Effector memory CD8-positive, alpha-beta T cell (primary cell): ENCODE measurements at regions not wholly inside any gene's neighbourhood (a gene's known extent, or its start where the extent isn't known, plus 50 kb on each side); places are given as distances from the start of the nearest gene placed in this dataset.

Source experiments
- ATAC-seq: fragments of 150-1000 bp; cut with Tn5 transposase; replicated peaks from 2 replicates; pipeline ENCODE4 v1.10.0; 2021; ENCODE audit warnings: mild to moderate bottlenecking, moderate library complexity
- DNase-seq, 3 experiments: peaks; one replicate each; pipeline ENCODE4 v3.0.0; 2021
- H3K27ac Mint-ChIP-seq, 2 donors: one replicate each; pipeline ENCODE4 v1.8.0; 2022; ENCODE audit warnings: mild to moderate bottlenecking in 2 of 2, mixed read lengths in 2 of 2, moderate library complexity in 2 of 2
- H3K27me3 Mint-ChIP-seq, 2 donors: one replicate each; pipeline ENCODE4 v1.8.0; 2022; ENCODE audit warnings: mixed read lengths in 2 of 2
- H3K36me3 Mint-ChIP-seq: one replicate; pipeline ENCODE4 v1.8.0; 2022; ENCODE audit warnings: mild to moderate bottlenecking, moderate library complexity, mixed read lengths; ENCODE audit not compliant: insufficient read depth
- H3K4me1 Mint-ChIP-seq, 2 donors: one replicate each; pipeline ENCODE4 v1.8.0; 2022; ENCODE audit warnings: low read depth in 2 of 2, mixed read lengths in 2 of 2
- H3K4me3 Mint-ChIP-seq, 2 donors: one replicate each; pipeline ENCODE4 v1.8.0; 2022; ENCODE audit warnings: mild to moderate bottlenecking in 2 of 2, mixed read lengths in 2 of 2, moderate library complexity in 2 of 2
- H3K9me3 Mint-ChIP-seq, 2 donors: one replicate each; pipeline ENCODE4 v1.8.0; 2022; ENCODE audit warnings: mixed read lengths in 2 of 2

DNA sequence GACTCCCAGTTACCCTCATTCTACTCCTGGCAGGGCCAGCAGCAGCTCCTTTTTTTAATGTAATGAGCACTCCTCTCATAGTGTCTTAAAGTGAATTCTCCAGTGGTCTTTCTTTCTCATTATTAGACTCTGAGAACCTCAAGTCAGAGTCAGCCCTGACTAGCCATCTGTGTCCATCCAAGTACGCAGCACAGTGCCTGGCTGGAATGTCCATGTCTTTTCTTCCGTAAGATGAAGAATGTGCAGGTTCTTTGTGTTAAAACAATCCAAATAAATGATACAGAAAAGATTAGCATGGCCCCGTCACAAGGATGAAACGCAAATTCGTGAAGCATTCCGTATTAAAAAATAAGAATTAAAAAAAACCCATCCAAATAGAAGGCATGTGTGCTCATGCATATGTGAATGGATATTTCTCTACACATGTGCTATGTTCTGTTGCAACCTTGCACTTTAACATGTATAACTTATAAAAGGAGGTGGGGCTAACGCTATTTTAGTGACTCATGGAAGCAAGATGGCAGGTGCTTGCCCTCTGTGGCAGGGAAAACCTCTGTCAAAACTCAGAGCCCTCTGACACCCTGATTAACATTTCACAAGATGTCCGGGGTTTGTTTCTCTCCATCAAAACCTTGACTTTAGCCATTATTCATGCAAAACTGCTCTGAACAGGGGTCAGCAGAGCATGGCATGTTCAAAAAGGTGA, 170.7 kb upstream of the TOPAZ1 start:
- Mint-ChIP-seq H3K27me3 (peaks cover 52 to 84% of the 10 kb centered on the region in 2 donors), H3K36me3 (no peaks in the 10 kb centered on the region), H3K27ac (no peak overlapping the region), H3K9me3 (no peaks in the 10 kb centered on the region), H3K4me3 (no peak overlapping the region), H3K4me1 (no peaks in the 10 kb centered on the region)
- DNase-seq (no peak), ATAC-seq (no peak)

DNA sequence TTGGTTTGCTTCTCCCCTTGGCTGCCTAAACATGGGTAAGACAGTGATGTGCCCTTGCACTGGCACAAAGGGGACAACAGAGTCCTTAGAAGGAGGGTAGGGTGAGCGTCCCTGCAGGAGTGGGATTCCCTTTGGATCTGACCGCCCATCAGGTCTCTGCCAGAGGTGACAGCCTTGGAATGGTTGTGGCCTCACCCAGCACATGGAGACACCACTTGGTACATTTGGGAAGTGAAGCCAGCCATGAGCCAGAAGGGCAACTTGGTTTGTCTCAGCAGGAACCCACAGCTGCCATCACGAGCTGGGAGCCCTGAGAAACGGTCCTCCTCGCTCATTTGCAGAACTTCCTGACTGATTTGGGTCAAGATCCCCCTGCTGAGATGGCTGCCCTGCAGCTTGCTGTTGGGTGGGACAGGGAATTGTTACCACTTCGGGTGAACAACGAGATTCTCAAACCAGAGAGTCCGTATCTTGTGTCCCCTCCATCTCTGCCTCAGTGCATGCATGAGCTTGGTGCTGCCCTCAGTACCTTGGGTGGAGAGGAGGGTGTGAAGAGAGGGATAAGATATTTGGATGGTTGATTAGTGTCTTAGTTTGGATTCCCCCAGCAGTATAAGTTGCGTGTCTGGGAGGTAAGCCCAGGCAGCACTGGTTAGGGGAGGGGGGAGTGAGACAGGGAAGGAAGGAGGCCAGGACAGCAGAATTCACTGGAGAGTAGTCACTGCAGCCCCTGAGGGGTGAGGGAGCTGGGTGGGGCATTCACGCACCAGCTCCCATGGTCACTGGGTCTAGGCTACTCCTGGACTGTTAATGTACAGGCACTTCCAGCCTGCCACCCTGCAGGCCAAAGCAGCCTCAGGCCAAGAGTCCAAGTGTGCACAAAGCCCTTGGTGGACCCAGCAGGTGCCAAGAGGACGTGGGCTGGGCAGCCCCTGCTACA, 168.8 kb upstream of the TOPAZ1 start:
- H3K27ac Mint-ChIP-seq: no peak overlapping the region
- H3K4me1 Mint-ChIP-seq: no peaks in the 10 kb centered on the region
- H3K4me3 Mint-ChIP-seq: no peak overlapping the region
- ATAC-seq: no peak
- no peaks in the 10 kb centered on the region for H3K9me3 Mint-ChIP-seq
- no peak for DNase-seq
- peaks cover 48 to 71% of the 10 kb centered on the region in 2 donors for H3K27me3 Mint-ChIP-seq
- H3K36me3 Mint-ChIP-seq: no peaks in the 10 kb centered on the region

GRCh38 chr3:44074181-44074580, 167.5 kb upstream of the TOPAZ1 start:
- peaks cover 44 to 62% of the 10 kb centered on the region in 2 donors for H3K27me3 Mint-ChIP-seq
- no peaks in the 10 kb centered on the region for H3K4me1 Mint-ChIP-seq
- ATAC-seq: no peak
- H3K4me3 Mint-ChIP-seq: no peak overlapping the region
- no peak for DNase-seq
- H3K9me3 Mint-ChIP-seq: no peaks in the 10 kb centered on the region
- no peaks in the 10 kb centered on the region for H3K36me3 Mint-ChIP-seq
- H3K27ac Mint-ChIP-seq: no peak overlapping the region

DNA sequence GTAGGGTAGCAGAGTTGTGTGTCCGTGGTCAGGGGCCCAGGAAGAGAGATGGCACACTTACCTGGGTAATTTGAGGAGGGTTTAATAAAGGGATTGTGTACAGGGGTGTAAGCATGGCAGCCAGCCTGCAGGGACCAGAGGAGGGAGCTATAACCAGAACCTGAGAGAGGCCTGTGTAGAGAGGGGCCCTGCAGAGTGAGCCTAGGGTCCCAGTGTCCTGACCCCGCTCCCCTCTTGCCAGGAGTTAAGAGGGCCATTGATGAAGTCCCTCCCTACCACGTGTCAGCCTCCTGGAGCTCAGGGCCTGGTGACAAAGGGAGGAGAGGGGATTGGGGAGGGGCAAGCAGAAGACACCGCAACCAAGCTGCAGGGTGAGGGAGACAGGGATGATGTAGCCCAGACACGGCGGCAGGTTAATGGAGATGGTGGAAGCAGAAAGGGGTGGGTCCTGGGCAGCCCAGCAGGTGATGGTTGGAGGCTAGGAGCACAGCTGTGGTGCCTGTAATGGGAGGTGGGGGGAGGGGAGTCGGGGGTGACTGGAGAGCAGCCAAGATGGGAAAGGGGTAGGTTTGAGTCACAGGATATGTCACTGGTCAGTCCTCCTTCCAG, 165.4 kb upstream of the TOPAZ1 start:
- Mint-ChIP-seq H3K27ac (peak overlapping the region in 1 of 2 donors; percentile 61), H3K4me3 (no peak overlapping the region), H3K9me3 (no peaks in the 10 kb centered on the region), H3K27me3 (peaks cover 34 to 46% of the 10 kb centered on the region in 2 donors), H3K4me1 (no peaks in the 10 kb centered on the region), H3K36me3 (no peaks in the 10 kb centered on the region)
- ATAC-seq (no peak), DNase-seq (no peak)

DNA sequence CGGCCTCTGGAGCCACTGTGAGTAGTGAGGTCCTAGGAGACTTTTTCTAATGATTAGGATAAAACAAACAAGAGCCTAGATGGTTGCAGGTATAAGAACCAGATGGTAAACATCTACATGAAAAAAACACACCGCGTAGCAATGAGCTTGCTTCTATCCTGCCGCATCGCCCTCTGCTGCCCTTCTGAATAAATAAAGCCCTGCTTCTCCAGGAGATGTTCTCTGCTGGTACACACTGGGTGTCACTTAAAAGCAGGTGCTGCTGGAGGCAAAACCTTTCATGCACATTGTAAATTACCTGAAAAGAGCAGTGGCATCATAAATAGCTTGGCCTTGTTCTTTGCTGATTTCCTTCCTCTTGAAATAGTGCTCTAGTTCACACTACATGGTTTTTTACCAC, 164.4 kb upstream of the TOPAZ1 start:
- Mint-ChIP-seq H3K27ac (no peak overlapping the region), H3K9me3 (no peaks in the 10 kb centered on the region), H3K4me3 (no peak overlapping the region), H3K4me1 (no peaks in the 10 kb centered on the region), H3K27me3 (peaks cover 32 to 37% of the 10 kb centered on the region in 2 donors), H3K36me3 (no peaks in the 10 kb centered on the region)
- no peak for ATAC-seq
- no peak for DNase-seq

GRCh38 chr3:44078863-44079262, 162.8 kb upstream of the TOPAZ1 start:
- Mint-ChIP-seq H3K9me3 (no peaks in the 10 kb centered on the region), H3K27me3 (peaks cover 20 to 29% of the 10 kb centered on the region in 2 donors), H3K27ac (no peak overlapping the region), H3K4me1 (no peaks in the 10 kb centered on the region), H3K4me3 (no peak overlapping the region), H3K36me3 (no peaks in the 10 kb centered on the region)
- no peak for DNase-seq
- ATAC-seq: no peak

DNA sequence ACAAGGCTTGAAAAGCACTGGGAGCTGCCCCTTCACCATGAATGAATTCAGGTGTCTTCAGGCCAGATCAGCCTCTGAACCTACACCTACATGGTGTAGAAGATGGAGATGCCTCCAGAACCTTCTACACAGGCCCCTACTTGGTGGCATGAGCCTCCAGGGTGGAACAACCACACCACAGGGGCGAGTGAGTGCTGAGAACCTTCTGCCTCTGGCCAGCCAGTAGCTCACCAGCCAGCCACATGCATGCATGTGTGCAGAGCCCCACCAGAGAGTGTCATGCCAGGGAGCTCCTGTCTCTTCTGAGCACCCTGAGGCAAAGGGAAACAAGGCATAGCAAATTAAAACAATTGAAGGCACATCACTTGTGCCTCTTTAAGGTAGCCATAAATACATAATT, 161.8 kb upstream of the TOPAZ1 start:
- Mint-ChIP-seq H3K27me3 (peaks cover 13 to 19% of the 10 kb centered on the region in 2 donors), H3K27ac (no peak overlapping the region), H3K9me3 (no peaks in the 10 kb centered on the region), H3K36me3 (no peaks in the 10 kb centered on the region), H3K4me1 (no peaks in the 10 kb centered on the region), H3K4me3 (no peak overlapping the region)
- no peak for DNase-seq
- ATAC-seq: no peak

DNA sequence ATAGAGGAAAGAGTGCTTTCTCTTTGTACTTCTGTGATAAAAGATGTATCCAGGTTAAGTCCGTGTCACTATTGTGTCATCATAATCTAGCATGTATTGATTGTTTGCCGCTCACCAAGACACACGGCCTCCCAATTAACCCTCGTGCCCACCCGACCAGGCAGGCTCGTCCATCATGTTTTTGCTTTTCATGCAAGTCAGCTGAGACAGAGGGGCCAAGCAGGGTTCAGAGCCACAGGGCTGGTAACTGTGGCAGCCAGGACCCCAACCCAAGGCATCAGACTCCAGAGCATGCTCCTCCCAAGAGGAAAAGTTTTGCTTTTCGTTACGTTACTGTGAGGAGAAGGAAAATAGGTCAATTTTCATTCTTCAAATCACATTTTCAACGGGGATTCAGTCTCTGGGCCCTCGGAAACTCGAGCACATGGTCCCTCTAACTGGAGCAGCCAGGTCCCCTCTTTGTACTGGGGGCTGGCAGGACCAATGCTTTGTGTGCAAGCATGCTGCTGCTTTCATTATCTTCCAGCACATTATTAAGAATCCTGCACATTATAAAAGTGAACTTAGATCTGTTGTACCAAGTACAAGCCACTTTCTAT, 161.1 kb upstream of the TOPAZ1 start:
- H3K9me3 Mint-ChIP-seq: no peaks in the 10 kb centered on the region
- no peak overlapping the region for H3K27ac Mint-ChIP-seq
- no peaks in the 10 kb centered on the region for H3K4me1 Mint-ChIP-seq
- H3K36me3 Mint-ChIP-seq: no peaks in the 10 kb centered on the region
- no peak for ATAC-seq
- peaks cover 6 to 13% of the 10 kb centered on the region in 2 donors for H3K27me3 Mint-ChIP-seq
- H3K4me3 Mint-ChIP-seq: no peak overlapping the region
- no peak for DNase-seq

GRCh38 chr3:44090036-44090435, 151.7 kb upstream of the TOPAZ1 start:
- H3K27me3 Mint-ChIP-seq: peaks cover 41 to 48% of the 10 kb centered on the region in 2 donors
- DNase-seq (no peak), ATAC-seq (no peak)
- H3K4me1 Mint-ChIP-seq: no peaks in the 10 kb centered on the region
- H3K27ac Mint-ChIP-seq: no peak overlapping the region
- H3K36me3 Mint-ChIP-seq: no peaks in the 10 kb centered on the region
- H3K9me3 Mint-ChIP-seq: no peaks in the 10 kb centered on the region
- H3K4me3 Mint-ChIP-seq: no peak overlapping the region

DNA sequence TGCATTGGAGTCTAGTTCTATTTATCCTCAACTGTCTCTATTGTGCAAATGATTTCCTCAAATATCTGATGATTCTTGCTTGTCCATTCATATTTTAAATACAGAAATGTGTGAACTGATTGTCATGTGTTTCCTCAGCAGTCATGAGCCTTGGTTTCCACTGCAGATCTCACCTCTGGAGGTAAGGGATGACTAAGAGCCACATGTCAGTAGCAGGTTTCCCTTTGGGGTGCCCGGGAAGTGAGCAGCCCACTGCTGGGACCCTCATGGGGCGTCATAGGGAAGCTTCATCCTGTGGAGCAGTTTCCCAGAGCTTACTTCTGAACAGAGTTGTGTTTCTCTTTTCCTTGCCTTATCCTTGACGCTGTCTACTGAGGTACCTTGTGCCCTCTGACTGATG, 149.2 kb upstream of the TOPAZ1 start:
- H3K27ac Mint-ChIP-seq: no peak overlapping the region
- DNase-seq (no peak), ATAC-seq (no peak)
- H3K4me3 Mint-ChIP-seq: no peak overlapping the region
- H3K36me3 Mint-ChIP-seq: no peaks in the 10 kb centered on the region
- peaks cover 50 to 59% of the 10 kb centered on the region in 2 donors for H3K27me3 Mint-ChIP-seq
- no peaks in the 10 kb centered on the region for H3K4me1 Mint-ChIP-seq
- no peaks in the 10 kb centered on the region for H3K9me3 Mint-ChIP-seq

GRCh38 chr3:44093531-44093930, 148.2 kb upstream of the TOPAZ1 start:
- H3K9me3 Mint-ChIP-seq: no peaks in the 10 kb centered on the region
- no peak overlapping the region for H3K27ac Mint-ChIP-seq
- no peak for DNase-seq
- H3K27me3 Mint-ChIP-seq: peaks cover 58 to 63% of the 10 kb centered on the region in 2 donors
- no peak overlapping the region for H3K4me3 Mint-ChIP-seq
- H3K36me3 Mint-ChIP-seq: no peaks in the 10 kb centered on the region
- no peak for ATAC-seq
- no peaks in the 10 kb centered on the region for H3K4me1 Mint-ChIP-seq

GRCh38 chr3:44098656-44099415, 142.8 kb upstream of the TOPAZ1 start:
- Mint-ChIP-seq H3K27me3 (peaks cover 49 to 78% of the 10 kb centered on the region in 2 donors), H3K27ac (no peak overlapping the region), H3K4me3 (no peak overlapping the region), H3K4me1 (no peaks in the 10 kb centered on the region), H3K9me3 (no peaks in the 10 kb centered on the region), H3K36me3 (no peaks in the 10 kb centered on the region)
- ATAC-seq: no peak
- DNase-seq: no peak
